LNCAP (cell line): ENCODE measurements at regions not wholly inside any gene's neighbourhood (a gene's known extent, or its start where the extent isn't known, plus 50 kb on each side); places are given as distances from the start of the nearest gene placed in this dataset.

Experiments
- CTCF ChIP-seq: fragments of 450-650 bp; IDR thresholded peaks from 2 replicates; pipeline ENCODE4 v1.5.1; 2017; ENCODE audit warnings: mild to moderate bottlenecking

GRCh38 chr5:86407711-86408110 lies 210.0 kb upstream of the COX7C start:
- TF ChIP-seq CTCF = no peak

- TF ChIP-seq CTCF = no peak
These were observed 206.1 kb upstream of the COX7C start for GRCh38 chr5:86411596-86411995.

- TF ChIP-seq CTCF = no peak
These were observed 190.6 kb upstream of the COX7C start for GRCh38 chr5:86427158-86427557.

- TF ChIP-seq CTCF = no peak
These were observed 178.1 kb upstream of the COX7C start for GRCh38 chr5:86439593-86440110.

- no peak for TF ChIP-seq CTCF
These were observed 175.6 kb upstream of the COX7C start for GRCh38 chr5:86442036-86442745.

- TF ChIP-seq CTCF = no peak
These were observed 170.4 kb upstream of the COX7C start for GRCh38 chr5:86447362-86447761.

GRCh38 chr5:86452251-86452650 lies 165.5 kb upstream of the COX7C start:
- no peak for TF ChIP-seq CTCF

- TF ChIP-seq CTCF = no peak
These were observed 157.2 kb upstream of the COX7C start for GRCh38 chr5:86460519-86460918.
